ENCODE measurements at regions not wholly inside any gene's neighbourhood (a gene's known extent, or its start where the extent isn't known, plus 50 kb on each side); places are given as distances from the start of the nearest gene placed in this dataset.

DNA sequence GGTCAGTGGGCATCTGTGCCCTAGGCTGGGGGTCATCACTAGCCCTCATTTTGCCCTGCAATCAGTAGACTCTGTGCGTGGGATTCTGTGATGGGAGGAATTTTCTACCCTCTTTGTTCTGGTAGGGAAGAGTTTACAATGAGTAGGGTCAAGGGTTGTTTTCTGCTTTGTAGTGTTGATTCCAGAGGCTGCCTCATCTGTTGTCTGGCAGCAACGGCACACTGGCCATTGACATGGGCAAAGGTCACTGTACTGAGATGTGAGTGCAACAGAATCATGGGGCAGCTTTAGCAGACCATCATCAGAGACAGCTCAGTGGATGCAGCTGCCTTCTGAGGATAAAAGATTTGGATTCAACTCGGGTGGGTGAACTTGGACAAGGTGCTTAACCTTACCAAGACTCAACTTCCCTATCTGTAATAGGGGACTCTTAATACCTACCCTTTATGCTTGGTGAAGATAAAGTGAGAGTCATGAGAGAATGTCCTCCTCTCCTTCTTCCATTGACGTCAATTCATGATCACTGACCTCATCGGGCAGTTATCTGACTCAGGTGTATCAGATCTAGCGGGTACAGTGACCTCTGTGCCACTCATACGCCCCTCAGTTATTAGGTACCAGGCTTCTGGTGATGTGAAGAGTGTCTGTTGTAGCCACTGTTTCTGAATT is 127.5 kb downstream of the RPLP1 start:
- TF ChIP-seq POLR2AphosphoS5 (IDR thresholded peaks at IDR 0.05), result no peak
- TF ChIP-seq, protein P1, sequence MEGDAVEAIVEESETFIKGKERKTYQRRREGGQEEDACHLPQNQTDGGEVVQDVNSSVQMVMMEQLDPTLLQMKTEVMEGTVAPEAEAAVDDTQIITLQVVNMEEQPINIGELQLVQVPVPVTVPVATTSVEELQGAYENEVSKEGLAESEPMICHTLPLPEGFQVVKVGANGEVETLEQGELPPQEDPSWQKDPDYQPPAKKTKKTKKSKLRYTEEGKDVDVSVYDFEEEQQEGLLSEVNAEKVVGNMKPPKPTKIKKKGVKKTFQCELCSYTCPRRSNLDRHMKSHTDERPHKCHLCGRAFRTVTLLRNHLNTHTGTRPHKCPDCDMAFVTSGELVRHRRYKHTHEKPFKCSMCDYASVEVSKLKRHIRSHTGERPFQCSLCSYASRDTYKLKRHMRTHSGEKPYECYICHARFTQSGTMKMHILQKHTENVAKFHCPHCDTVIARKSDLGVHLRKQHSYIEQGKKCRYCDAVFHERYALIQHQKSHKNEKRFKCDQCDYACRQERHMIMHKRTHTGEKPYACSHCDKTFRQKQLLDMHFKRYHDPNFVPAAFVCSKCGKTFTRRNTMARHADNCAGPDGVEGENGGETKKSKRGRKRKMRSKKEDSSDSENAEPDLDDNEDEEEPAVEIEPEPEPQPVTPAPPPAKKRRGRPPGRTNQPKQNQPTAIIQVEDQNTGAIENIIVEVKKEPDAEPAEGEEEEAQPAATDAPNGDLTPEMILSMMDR (IDR thresholded peaks at IDR 0.05), result no peak
- no peak for TF ChIP-seq EP300 (IDR thresholded peaks at IDR 0.05)
- no peak for TF ChIP-seq POLR2A (IDR thresholded peaks at IDR 0.05)

Measured in sigmoid colon (tissue), 4 donors.